ENCODE measurements at regions not wholly inside any gene's neighbourhood (a gene's known extent, or its start where the extent isn't known, plus 50 kb on each side); places are given as distances from the start of the nearest gene placed in this dataset.

DNA sequence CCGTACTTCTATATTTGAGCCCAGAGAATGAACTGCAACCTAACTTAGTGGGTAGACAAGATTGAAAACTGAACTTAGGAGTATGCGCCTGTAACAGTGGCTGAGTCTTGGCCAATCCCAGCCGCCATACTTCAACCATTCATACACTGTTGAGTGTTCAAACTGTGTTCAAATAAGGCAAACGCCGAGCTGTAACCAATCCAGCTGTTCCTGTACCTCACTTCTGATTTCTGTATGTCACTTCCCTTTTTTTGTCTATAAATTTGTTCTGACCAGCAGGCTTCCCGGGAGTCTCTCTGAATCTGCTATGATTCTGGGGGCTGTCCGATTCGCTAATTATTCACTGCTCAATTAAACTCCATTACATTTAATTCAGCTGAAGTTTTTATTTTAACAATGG, 58.6 kb upstream of the TPM1 start:
- DNase-seq (ENCODE audit: low read depth): no peak
- H3K27me3 ChIP-seq (ENCODE audit: control insufficient read depth, insufficient read depth, low read length): no peaks in the 10 kb centered on the region
- TF ChIP-seq, protein P1, sequence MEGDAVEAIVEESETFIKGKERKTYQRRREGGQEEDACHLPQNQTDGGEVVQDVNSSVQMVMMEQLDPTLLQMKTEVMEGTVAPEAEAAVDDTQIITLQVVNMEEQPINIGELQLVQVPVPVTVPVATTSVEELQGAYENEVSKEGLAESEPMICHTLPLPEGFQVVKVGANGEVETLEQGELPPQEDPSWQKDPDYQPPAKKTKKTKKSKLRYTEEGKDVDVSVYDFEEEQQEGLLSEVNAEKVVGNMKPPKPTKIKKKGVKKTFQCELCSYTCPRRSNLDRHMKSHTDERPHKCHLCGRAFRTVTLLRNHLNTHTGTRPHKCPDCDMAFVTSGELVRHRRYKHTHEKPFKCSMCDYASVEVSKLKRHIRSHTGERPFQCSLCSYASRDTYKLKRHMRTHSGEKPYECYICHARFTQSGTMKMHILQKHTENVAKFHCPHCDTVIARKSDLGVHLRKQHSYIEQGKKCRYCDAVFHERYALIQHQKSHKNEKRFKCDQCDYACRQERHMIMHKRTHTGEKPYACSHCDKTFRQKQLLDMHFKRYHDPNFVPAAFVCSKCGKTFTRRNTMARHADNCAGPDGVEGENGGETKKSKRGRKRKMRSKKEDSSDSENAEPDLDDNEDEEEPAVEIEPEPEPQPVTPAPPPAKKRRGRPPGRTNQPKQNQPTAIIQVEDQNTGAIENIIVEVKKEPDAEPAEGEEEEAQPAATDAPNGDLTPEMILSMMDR (IDR thresholded peaks at IDR 0.05; ENCODE audit: insufficient read depth, low read depth, low read length): no peak
- CTCF ChIA-PET: interaction anchor here (1.8 kb wide), 1 partner anchor 32 kb away, joined by 4 read pairs; no protein-coding TSS in a partner anchor
- H3K36me3 ChIP-seq (ENCODE audit: control insufficient read depth, insufficient read depth, low read length): no peaks in the 10 kb centered on the region
- no peak overlapping the region for H3K4me3 ChIP-seq (ENCODE audit: low read depth, low read length)
- POLR2A ChIA-PET: no interaction called here

DNA sequence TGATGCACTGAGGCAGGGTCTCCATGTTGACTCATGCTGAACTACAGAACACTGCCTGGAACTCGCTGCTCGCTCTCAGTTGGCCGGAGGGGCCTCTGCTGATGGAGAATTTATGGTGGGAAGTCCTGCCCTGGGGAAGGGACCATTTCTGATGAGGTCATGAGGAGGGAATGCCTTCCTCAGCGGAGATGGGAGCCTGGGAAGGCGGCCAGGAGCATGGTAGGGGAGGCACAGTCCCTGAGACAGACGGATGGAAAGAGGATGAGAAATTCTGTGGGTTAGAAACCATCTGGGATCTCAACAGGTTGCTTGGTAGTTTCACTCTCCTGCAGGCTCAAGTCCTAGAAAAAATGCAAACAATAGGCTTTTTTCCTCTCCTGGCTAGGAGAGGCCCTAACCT, 56.8 kb upstream of the TPM1 start:
- Histone ChIP-seq H3K4me3 (ENCODE audit: low read depth, low read length) (no peak overlapping the region), H3K27me3 (ENCODE audit: control insufficient read depth, insufficient read depth, low read length) (no peaks in the 10 kb centered on the region), H3K36me3 (ENCODE audit: control insufficient read depth, insufficient read depth, low read length) (no peaks in the 10 kb centered on the region)
- peak; percentile 73 for DNase-seq (ENCODE audit: low read depth)
- ChIA-PET POLR2A (no interaction called here), CTCF (no interaction called here)
- TF ChIP-seq, protein P1 (IDR thresholded peaks at IDR 0.05; ENCODE audit: insufficient read depth, low read depth, low read length): no peak

DNA sequence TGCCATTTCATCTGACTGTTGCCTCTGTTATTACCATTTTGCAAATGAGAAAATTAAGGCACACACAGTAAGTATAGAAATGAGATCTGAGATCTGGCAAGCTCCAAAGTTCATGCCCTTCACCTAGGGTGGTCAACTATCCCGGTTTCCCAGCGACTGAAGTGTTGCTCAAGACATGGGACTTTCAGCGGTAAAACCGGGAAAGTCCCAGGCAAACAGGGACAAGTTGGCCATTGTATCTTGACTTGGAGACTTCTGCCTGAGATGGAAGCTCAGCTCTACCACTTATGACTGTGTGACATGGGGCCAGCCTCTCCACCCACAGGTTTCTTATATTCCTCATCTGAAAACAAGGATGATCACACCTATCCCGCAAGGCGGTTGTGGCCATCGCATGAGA, 55.6 kb upstream of the TPM1 start:
- H3K36me3 ChIP-seq (ENCODE audit: control insufficient read depth, insufficient read depth, low read length): no peaks in the 10 kb centered on the region
- no peak overlapping the region for H3K4me3 ChIP-seq (ENCODE audit: low read depth, low read length)
- no peaks in the 10 kb centered on the region for H3K27me3 ChIP-seq (ENCODE audit: control insufficient read depth, insufficient read depth, low read length)
- ChIA-PET CTCF (interaction anchor here (1.7 kb wide), 1 partner anchor 12 kb away, joined by 5 read pairs; no protein-coding TSS in a partner anchor), POLR2A (no interaction called here)
- TF ChIP-seq, protein P1 (IDR thresholded peaks at IDR 0.05; ENCODE audit: insufficient read depth, low read depth, low read length): no peak
- DNase-seq (ENCODE audit: low read depth): no peak

DNA sequence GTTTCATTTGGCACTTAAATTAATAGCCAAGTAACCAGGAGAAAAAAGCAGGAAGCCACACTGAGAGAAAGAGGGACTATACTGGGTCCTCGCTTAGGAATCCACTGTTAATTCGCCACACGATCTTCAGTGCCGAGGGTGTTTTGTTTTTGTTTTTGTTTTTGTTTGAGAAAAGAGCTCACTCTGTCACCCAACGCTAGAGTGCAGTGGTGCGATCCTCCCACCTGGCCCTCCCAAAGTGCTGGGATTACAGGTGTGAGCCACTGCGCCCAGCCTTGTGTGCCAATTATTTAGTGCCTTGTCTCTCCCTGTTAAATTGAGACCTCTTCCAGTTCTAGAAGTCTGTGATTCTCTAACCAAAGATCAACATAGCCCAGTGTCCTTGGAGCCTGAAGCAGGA, 53.8 kb upstream of the TPM1 start:
- DNase-seq (ENCODE audit: low read depth): no peak
- CTCF ChIA-PET: no interaction called here
- TF ChIP-seq, protein P1 (IDR thresholded peaks at IDR 0.05; ENCODE audit: insufficient read depth, low read depth, low read length): no peak
- no peaks in the 10 kb centered on the region for H3K27me3 ChIP-seq (ENCODE audit: control insufficient read depth, insufficient read depth, low read length)
- POLR2A ChIA-PET: no interaction called here
- H3K36me3 ChIP-seq (ENCODE audit: control insufficient read depth, insufficient read depth, low read length): no peaks in the 10 kb centered on the region
- H3K4me3 ChIP-seq (ENCODE audit: low read depth, low read length): no peak overlapping the region

DNA sequence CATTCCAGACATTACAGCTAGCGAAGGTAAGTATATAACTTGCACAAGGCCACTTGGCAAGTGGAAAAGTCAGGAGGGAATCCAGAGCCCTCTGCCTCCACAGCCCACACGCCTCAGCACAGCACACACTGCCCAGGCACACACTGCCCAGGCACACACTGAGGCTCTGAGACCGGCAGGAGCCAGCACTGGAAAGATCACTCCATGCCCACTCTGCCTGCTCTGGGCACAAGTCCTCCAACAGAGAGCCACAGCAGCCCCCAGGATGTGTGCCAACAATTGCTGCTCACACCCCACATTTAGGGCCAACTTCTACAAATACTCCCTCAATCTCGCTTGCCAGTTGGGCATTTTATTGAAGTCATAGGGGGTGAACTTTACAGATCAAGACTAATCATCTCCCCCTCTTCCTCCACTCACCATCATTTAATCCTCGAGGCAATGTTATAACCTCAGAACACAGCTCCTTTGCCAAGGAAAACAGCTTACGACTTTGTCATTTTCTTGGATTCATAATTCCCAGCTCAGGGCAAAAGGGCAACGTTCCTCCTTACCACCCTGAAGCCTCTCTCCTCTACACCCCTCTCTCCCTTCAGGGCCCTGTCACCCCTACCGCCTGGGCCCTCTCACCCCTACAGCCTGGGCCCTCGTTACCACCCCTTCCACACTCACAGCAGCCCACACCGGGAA, 53.0 kb upstream of the TPM1 start:
- POLR2A ChIA-PET: no interaction called here
- CTCF ChIA-PET: interaction anchor here (1.3 kb wide), 1 partner anchor 12 kb away, joined by 3 read pairs; no protein-coding TSS in a partner anchor
- Histone ChIP-seq H3K4me3 (ENCODE audit: low read depth, low read length) (no peak overlapping the region), H3K36me3 (ENCODE audit: control insufficient read depth, insufficient read depth, low read length) (no peaks in the 10 kb centered on the region), H3K27me3 (ENCODE audit: control insufficient read depth, insufficient read depth, low read length) (no peaks in the 10 kb centered on the region)
- TF ChIP-seq, protein P1 (IDR thresholded peaks at IDR 0.05; ENCODE audit: insufficient read depth, low read depth, low read length): no peak
- no peak for DNase-seq (ENCODE audit: low read depth)
